RWPE1 (cell line): ENCODE measurements at regions not wholly inside any gene's neighbourhood (a gene's known extent, or its start where the extent isn't known, plus 50 kb on each side); places are given as distances from the start of the nearest gene placed in this dataset.

ENCODE experiments used
- CTCF ChIA-PET: fragments of 350-600 bp; sonication (Branson Sonifier 250); formaldehyde crosslinking; extraction: SDS; loops from one replicate; lab custom pipeline; 2021; lab: Yijun Ruan, JAX
- POLR2A ChIA-PET: fragments of 400-600 bp; formaldehyde crosslinking; extraction: SDS; loops from one replicate; lab custom pipeline; 2020; ENCODE audit warnings: antibody characterized with exemption; ENCODE audit not compliant: low non-redundant PET; lab: Yijun Ruan, JAX
- DNase-seq: peaks from one replicate; pipeline ENCODE4 v3.0.0; 2012; ENCODE audit warnings: low spot score
- H3K27ac ChIP-seq: fragments of 450-650 bp; 2 replicates; pipeline ENCODE4 v1.5.1; 2017
- TF ChIP-seq, protein P1 (sequence below): fragments of 450-650 bp; conservative IDR thresholded peaks from 2 replicates; pipeline ENCODE4 v1.5.1; 2017; ENCODE audit warnings: low read depth, mild to moderate bottlenecking

DNA sequence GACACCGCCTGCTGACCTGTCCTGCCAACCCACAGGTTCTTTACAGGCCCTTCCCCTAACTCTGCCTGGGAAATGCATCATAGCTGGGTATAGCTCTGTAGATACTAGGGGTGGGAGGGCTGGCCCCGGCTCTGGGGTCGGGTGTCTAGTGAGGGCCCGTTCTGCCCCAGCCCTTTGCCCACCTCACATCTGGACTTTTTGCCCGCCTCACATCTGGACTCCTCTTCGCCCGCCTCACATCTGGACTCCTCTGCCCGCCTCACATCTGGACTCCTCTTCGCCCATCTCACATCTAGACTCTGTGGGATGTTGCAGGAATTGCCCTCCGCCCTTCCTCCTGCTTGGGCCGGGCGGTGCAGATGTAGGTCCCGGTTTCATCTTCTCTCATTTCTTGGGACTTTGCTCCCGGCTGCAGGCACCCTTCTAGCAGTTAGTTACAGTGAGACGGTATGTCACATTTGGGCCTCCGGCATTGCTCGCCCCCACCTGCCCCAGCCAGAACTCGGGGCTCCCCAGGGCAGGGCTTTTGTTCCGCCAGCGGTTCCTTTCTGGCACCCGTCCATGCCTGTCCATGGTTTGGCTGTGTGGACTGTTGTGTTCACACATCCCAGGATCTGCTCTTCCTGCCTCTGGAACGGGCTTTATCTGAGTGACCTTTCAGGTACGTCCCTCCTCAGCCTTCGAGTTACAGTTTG, 1153.7 kb downstream of the BRD1 start:
- no peak overlapping the region for H3K27ac ChIP-seq
- ChIA-PET CTCF (interaction anchor here (0.6 kb wide), 1 partner anchor 60 kb away, joined by 3 read pairs; no protein-coding TSS in a partner anchor), POLR2A (no interaction called here)
- TF ChIP-seq, protein P1, sequence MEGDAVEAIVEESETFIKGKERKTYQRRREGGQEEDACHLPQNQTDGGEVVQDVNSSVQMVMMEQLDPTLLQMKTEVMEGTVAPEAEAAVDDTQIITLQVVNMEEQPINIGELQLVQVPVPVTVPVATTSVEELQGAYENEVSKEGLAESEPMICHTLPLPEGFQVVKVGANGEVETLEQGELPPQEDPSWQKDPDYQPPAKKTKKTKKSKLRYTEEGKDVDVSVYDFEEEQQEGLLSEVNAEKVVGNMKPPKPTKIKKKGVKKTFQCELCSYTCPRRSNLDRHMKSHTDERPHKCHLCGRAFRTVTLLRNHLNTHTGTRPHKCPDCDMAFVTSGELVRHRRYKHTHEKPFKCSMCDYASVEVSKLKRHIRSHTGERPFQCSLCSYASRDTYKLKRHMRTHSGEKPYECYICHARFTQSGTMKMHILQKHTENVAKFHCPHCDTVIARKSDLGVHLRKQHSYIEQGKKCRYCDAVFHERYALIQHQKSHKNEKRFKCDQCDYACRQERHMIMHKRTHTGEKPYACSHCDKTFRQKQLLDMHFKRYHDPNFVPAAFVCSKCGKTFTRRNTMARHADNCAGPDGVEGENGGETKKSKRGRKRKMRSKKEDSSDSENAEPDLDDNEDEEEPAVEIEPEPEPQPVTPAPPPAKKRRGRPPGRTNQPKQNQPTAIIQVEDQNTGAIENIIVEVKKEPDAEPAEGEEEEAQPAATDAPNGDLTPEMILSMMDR: no peak
- DNase-seq: no peak

DNA sequence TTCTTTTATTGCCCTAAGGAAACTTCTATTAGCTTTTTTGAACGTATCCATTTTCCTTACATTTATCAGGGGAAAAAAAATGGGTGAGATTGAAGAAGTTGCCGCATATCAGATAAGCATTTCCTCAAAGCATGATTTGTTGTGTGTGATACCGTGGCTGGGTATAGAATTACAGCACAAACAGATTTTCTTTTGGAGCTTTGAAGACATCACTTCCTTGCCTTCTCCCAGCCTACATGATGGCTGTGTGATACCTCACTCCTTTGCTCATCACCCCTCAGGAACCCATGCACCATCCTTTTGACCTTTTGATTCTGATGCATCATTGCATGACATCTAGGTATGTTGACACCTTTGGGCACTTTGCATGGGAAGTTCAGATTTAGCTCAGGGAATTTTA, 1155.3 kb downstream of the BRD1 start:
- no peak overlapping the region for H3K27ac ChIP-seq
- ChIA-PET CTCF (no interaction called here), POLR2A (no interaction called here)
- no peak for DNase-seq
- TF ChIP-seq, protein P1: no peak

DNA sequence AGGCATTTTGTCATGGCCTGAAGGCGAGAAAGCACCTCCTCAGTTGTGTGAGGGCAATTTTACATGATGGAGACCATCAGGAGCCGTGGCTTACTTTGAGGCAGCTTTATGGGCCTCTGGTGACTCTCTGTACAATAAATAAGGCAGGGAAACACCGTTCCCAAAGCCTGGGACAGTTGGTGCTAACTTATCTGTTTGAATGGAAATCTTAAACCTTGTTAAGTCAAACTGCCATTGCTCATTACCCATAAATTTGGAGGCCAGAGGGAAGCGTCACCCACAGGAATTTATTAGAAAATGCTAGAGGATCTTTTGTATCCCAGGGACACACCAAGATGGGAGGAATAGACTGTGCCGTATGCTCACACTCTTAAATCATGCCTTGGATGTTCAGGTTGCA, 1156.9 kb downstream of the BRD1 start:
- no peak overlapping the region for H3K27ac ChIP-seq
- DNase-seq: no peak
- CTCF ChIA-PET: no interaction called here
- POLR2A ChIA-PET: no interaction called here
- TF ChIP-seq, protein P1: no peak

DNA sequence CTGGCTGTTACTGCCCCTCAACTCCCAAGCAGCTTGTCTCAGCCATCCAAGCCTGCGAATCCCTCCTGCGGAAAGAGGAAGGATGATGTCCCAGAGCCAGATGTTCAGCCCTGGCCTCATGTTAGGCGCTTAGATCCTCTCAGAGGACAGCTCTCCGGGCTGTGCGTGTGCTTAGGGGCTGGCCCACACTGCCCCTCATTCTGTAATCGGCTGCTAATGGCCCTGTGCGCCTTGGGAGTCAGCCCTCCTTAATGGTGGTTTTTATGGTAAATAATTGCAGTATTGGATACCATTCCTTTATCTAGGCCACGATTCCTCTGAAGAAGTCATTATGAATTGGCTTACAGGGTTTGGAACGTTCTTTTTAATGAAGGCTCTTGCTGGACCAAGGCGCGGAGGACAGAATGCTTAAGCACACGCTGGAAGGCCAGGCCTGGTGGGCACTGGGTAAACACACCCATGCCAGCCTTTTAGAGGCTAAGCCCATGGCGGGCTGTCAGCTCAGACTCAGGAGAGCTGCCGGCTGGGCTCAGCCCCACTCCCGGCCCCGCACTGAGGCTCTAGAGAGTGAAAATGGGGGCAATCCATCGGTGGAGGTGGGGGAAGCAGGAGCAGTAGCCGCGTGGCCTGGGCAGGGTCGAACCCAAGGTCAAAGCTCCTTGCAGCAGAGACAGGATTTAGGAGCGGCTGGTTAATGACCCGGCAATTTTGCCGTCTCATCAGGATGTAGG, 1157.5 kb downstream of the BRD1 start:
- ChIA-PET CTCF (no interaction called here), POLR2A (no interaction called here)
- TF ChIP-seq, protein P1: no peak
- no peak for DNase-seq
- H3K27ac ChIP-seq: no peak overlapping the region

DNA sequence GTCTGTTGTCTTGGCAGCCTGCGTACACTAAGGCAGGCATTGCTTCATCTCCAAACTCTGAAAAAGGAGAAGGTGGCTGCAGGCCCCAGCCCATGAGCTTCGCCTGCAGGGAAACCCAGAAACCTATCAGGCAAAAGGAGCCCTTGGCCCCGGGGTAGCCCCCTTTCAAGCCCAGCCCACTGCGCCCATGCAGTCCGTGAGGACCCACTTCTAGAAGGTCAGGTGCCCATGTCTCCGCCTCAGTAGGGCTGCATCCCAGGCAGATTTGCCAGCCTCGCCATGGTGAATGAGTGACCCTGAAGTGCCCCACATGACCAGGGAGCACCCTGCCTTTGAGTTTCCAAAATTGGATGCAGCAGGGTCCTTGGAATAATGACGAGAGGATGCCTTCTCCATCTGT, 1158.4 kb downstream of the BRD1 start:
- CTCF ChIA-PET: no interaction called here
- TF ChIP-seq, protein P1: no peak
- POLR2A ChIA-PET: no interaction called here
- no peak overlapping the region for H3K27ac ChIP-seq
- DNase-seq: no peak

GRCh38 chr22:48667289-48667688, 1160.4 kb downstream of the BRD1 start:
- no peak for DNase-seq
- ChIA-PET CTCF (no interaction called here), POLR2A (no interaction called here)
- TF ChIP-seq, protein P1: no peak
- H3K27ac ChIP-seq: no peak overlapping the region
